GM12878 (cell line): ENCODE measurements at regions not wholly inside any gene's neighbourhood (a gene's known extent, or its start where the extent isn't known, plus 50 kb on each side); places are given as distances from the start of the nearest gene placed in this dataset.

ENCODE experiments used
- BACH1 ChIP-seq: fragments of 450-650 bp; IDR thresholded peaks from 2 replicates; pipeline ENCODE4 v1.6.1; 2017; ENCODE audit warnings: mild to moderate bottlenecking, borderline replicate concordance
- EP300 ChIP-seq, 2 experiments: fragments of 150-350 bp in 1 of 2; IDR thresholded peaks; 2 replicates each; pipeline ENCODE4 v1.6.1; 2011 to 2012; ENCODE audit warnings: low read depth in 2 of 2, low read length in 2 of 2, borderline replicate concordance in 1 of 2, improper control_type of control experiment in 1 of 2, inconsistent platforms in 1 of 2; ENCODE audit not compliant: control insufficient read depth in 1 of 2
- JUND ChIP-seq: IDR thresholded peaks from 2 replicates; pipeline ENCODE4 v1.6.1; 2012; ENCODE audit warnings: low read depth, mild to moderate bottlenecking, low read length, improper control_type of control experiment, moderate library complexity
- NR2C2 ChIP-seq: IDR thresholded peaks from 2 replicates; pipeline ENCODE4 v1.6.1; 2011; ENCODE audit warnings: borderline replicate concordance, low read depth; ENCODE audit not compliant: control insufficient read depth, insufficient read length
- PKNOX1 ChIP-seq: fragments of 450-650 bp; IDR thresholded peaks from 2 replicates; pipeline ENCODE4 v1.6.1; 2016; ENCODE audit warnings: mild to moderate bottlenecking
- POLR2AphosphoS5 ChIP-seq: IDR thresholded peaks from 2 replicates; pipeline ENCODE4 v1.6.1; 2011; ENCODE audit warnings: mild to moderate bottlenecking, low read length, inconsistent platforms
- TAF1 ChIP-seq: IDR thresholded peaks from 2 replicates; pipeline ENCODE4 v1.6.1; 2011; ENCODE audit warnings: mild to moderate bottlenecking, low read depth, low read length, borderline replicate concordance
- TF ChIP-seq, protein P1 (sequence below), 3 experiments: IDR thresholded peaks in 2 of 3; conservative IDR thresholded peaks in 1 of 3; 2 replicates each; pipeline ENCODE4 v1.5.1; 2011; ENCODE audit warnings: low read depth in 3 of 3, low read length in 3 of 3, mild to moderate bottlenecking in 3 of 3, control low read depth in 2 of 3, moderate library complexity in 2 of 3, inconsistent platforms in 1 of 3, mixed read lengths in 1 of 3; ENCODE audit not compliant: control insufficient read depth in 2 of 3, insufficient read depth in 1 of 3; ENCODE audit errors: extremely low read depth in 1 of 3

DNA sequence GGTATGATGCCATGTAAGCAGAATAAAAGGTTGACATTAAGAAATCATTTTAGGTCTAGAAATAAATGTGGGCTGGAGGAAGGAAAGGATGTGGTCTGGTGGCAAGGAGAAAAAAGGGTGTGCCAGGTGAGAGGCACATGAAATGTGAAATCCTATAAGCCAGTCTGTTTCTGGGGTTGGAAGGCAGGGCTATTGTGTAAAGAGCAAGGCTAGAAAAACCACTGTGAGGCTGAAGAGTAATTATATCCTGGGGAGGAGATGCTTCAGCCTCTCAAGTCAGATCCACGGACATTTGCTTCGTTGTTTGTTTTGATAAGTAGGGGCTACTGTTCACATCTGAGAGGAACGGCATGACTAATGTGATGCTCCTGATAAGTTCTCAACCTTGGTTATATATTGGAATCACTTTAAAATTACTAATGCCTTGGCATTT lies 77.5 kb upstream of the CTSC start:
- TF ChIP-seq POLR2AphosphoS5: no peak
- no peak for TF ChIP-seq BACH1
- no peak for TF ChIP-seq PKNOX1
- TF ChIP-seq TAF1: no peak
- no peak for TF ChIP-seq NR2C2
- no peak for TF ChIP-seq EP300 (IDR thresholded peaks at IDR 0.05; ENCODE audit: borderline replicate concordance in 1 of 2, control insufficient read depth in 1 of 2, low read depth in 2 of 2, low read length in 2 of 2)
- TF ChIP-seq, protein P1, sequence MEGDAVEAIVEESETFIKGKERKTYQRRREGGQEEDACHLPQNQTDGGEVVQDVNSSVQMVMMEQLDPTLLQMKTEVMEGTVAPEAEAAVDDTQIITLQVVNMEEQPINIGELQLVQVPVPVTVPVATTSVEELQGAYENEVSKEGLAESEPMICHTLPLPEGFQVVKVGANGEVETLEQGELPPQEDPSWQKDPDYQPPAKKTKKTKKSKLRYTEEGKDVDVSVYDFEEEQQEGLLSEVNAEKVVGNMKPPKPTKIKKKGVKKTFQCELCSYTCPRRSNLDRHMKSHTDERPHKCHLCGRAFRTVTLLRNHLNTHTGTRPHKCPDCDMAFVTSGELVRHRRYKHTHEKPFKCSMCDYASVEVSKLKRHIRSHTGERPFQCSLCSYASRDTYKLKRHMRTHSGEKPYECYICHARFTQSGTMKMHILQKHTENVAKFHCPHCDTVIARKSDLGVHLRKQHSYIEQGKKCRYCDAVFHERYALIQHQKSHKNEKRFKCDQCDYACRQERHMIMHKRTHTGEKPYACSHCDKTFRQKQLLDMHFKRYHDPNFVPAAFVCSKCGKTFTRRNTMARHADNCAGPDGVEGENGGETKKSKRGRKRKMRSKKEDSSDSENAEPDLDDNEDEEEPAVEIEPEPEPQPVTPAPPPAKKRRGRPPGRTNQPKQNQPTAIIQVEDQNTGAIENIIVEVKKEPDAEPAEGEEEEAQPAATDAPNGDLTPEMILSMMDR (IDR thresholded peaks at IDR 0.05 in 2 of 3, conservative IDR thresholded peaks at IDR 0.05 in 1 of 3; ENCODE audit: control insufficient read depth in 2 of 3, extremely low read depth in 1 of 3, insufficient read depth in 1 of 3, low read depth in 3 of 3, low read length in 3 of 3): no peak
- no peak for TF ChIP-seq JUND
